ENCODE measurements at regions not wholly inside any gene's neighbourhood (a gene's known extent, or its start where the extent isn't known, plus 50 kb on each side); places are given as distances from the start of the nearest gene placed in this dataset.

- Histone ChIP-seq H3K4me1 (no peaks in the 10 kb centered on the region), H3K4me2 (no peak overlapping the region), H3K27ac (no peak overlapping the region), H3K4me3 (no peak overlapping the region), H3K9me3 (no peaks in the 10 kb centered on the region)
- WGBS (ENCODE audit: missing lambda C conversion rate), result 83% methylated on average over 17 of the region's 36 CpGs
- ChIA-PET POLR2A (no interaction called here), CTCF (interaction anchor here (1.2 kb wide), 1 partner anchor 55 kb away, joined by 3 read pairs; no protein-coding TSS in a partner anchor)
- FAIRE-seq (no peak), ATAC-seq (no peak), DNase-seq (ENCODE audit: low read depth in 1 of 2, low spot score in 1 of 2) (no peak)
- TF ChIP-seq CTCF (IDR thresholded peaks at IDR 0.05) (no peak), MAZ (IDR thresholded peaks at IDR 0.05; ENCODE audit: borderline replicate concordance, low read depth, low read length) (no peak), NFE2L2 (conservative IDR thresholded peaks at IDR 0.05; ENCODE audit: low read length) (no peak), TP53 (CRISPR knock-in tag; IDR thresholded peaks at IDR 0.05) (no peak), JUNB (IDR thresholded peaks at IDR 0.05) (no peak), KDM5A (IDR thresholded peaks at IDR 0.05) (no peak), CHD2 (IDR thresholded peaks at IDR 0.05; ENCODE audit: low read length, partially characterized antibody) (no peak), RARB (CRISPR knock-in tag; IDR thresholded peaks at IDR 0.05) (no peak), MAX (IDR thresholded peaks at IDR 0.05) (no peak), ESRRA (IDR thresholded peaks at IDR 0.05; ENCODE audit: borderline replicate concordance, low read length) (no peak), HDAC2 (IDR thresholded peaks at IDR 0.05) (no peak), FOXS1 (CRISPR knock-in tag; IDR thresholded peaks at IDR 0.05) (no peak)
Measured at GRCh38 chr6:156630613-156631302, 146.4 kb upstream of the ARID1B start.

- Histone ChIP-seq H3K4me1 (no peaks in the 10 kb centered on the region), H3K4me2 (no peak overlapping the region), H3K9me3 (no peaks in the 10 kb centered on the region), H3K27ac (no peak overlapping the region), H3K4me3 (no peak overlapping the region)
- no peak for TF ChIP-seq POLR2A (IDR thresholded peaks at IDR 0.05; ENCODE audit: low read length)
- no peak for TF ChIP-seq ZC3H11A (IDR thresholded peaks at IDR 0.05)
- no peak for TF ChIP-seq KDM5A (IDR thresholded peaks at IDR 0.05)
- no peak for TF ChIP-seq NR3C1 (IDR thresholded peaks at IDR 0.05)
- no peak for TF ChIP-seq USF2 (IDR thresholded peaks at IDR 0.05)
- FAIRE-seq (no peak), ATAC-seq (no peak), DNase-seq (ENCODE audit: low read depth in 1 of 2, low spot score in 1 of 2) (no peak)
- ChIA-PET POLR2A (no interaction called here), CTCF (interaction anchor here (1.0 kb wide), 1 partner anchor 10 kb away, joined by 3 read pairs; no protein-coding TSS in a partner anchor)
- 74% methylated on average over 3 of the region's 3 CpGs for WGBS (ENCODE audit: missing lambda C conversion rate)
Measured at GRCh38 chr6:156628805-156629204, 148.4 kb upstream of the ARID1B start.

- no peak overlapping the region for H3K4me3 ChIP-seq
- 31% methylated on average over 1 of the region's 1 CpG for WGBS (ENCODE audit: missing lambda C conversion rate)
- FAIRE-seq (no peak), ATAC-seq (no peak), DNase-seq (ENCODE audit: low read depth in 1 of 2, low spot score in 1 of 2) (no peak)
- TF ChIP-seq CHD2 (IDR thresholded peaks at IDR 0.05; ENCODE audit: low read length, partially characterized antibody), result no peak
- no peak for TF ChIP-seq HEYL (CRISPR knock-in tag; IDR thresholded peaks at IDR 0.05)
- TF ChIP-seq TFCP2L1 (CRISPR knock-in tag; IDR thresholded peaks at IDR 0.05), result no peak
- TF ChIP-seq RAD21 (conservative IDR thresholded peaks at IDR 0.05 in 1 of 2, IDR thresholded peaks at IDR 0.05 in 1 of 2), result no peak
- TF ChIP-seq HES2 (IDR thresholded peaks at IDR 0.05), result no peak
- no peak for TF ChIP-seq ESRRA (IDR thresholded peaks at IDR 0.05; ENCODE audit: borderline replicate concordance, low read length)
- H3K27ac ChIP-seq, result no peak overlapping the region
- no peak overlapping the region for H3K4me2 ChIP-seq
- no peaks in the 10 kb centered on the region for H3K9me3 ChIP-seq
- H3K4me1 ChIP-seq, result no peaks in the 10 kb centered on the region
- CTCF ChIA-PET, result interaction anchor here (0.8 kb wide), 1 partner anchor 760 kb away, joined by 3 read pairs; no protein-coding TSS in a partner anchor
- POLR2A ChIA-PET, result no interaction called here
Measured at GRCh38 chr6:156627524-156627923, 149.7 kb upstream of the ARID1B start.

Measured in A549 (cell line).